Breast epithelium (tissue), 3 donors: ENCODE measurements at regions not wholly inside any gene's neighbourhood (a gene's known extent, or its start where the extent isn't known, plus 50 kb on each side); places are given as distances from the start of the nearest gene placed in this dataset.

Experiments used
- CTCF ChIP-seq, 3 donors: fragments of 450-650 bp; IDR thresholded peaks; one replicate each; pipeline ENCODE4 v1.5.1; 2016 to 2017; ENCODE audit warnings: antibody characterized with exemption in 3 of 3, mild to moderate bottlenecking in 3 of 3, moderate library complexity in 3 of 3
- POLR2AphosphoS5 ChIP-seq, 3 donors: sonication (generic); formaldehyde crosslinking; IDR thresholded peaks; one replicate each; pipeline ENCODE4 v1.6.1; 2017; ENCODE audit warnings: antibody characterized with exemption in 3 of 3

- no peak for TF ChIP-seq POLR2AphosphoS5 (IDR thresholded peaks at IDR 0.05)
- no peak for TF ChIP-seq CTCF (IDR thresholded peaks at IDR 0.05)
These were observed 301.2 kb downstream of the TUSC1 start for GRCh38 chr9:25377039-25377438.
